HepG2 (cell line): ENCODE measurements at regions not wholly inside any gene's neighbourhood (a gene's known extent, or its start where the extent isn't known, plus 50 kb on each side); places are given as distances from the start of the nearest gene placed in this dataset.

Source experiments
- HNRNPUL1 ChIP-seq: fragments of 200-400 bp; formaldehyde crosslinking; IDR thresholded peaks from 2 replicates; pipeline ENCODE4 v1.6.1; 2017; ENCODE audit warnings: low read depth, mild to moderate bottlenecking, low read length, moderate library complexity
- KAT7 ChIP-seq: IDR thresholded peaks from 2 replicates; pipeline ENCODE4 v1.6.1; 2018; ENCODE audit warnings: borderline replicate concordance, missing compliant biosample characterization
- POLR2A ChIP-seq, 2 experiments: IDR thresholded peaks; 2 replicates each; pipeline ENCODE4 v1.6.1; 2011; ENCODE audit warnings: low read depth in 2 of 2, low read length in 2 of 2, mild to moderate bottlenecking in 1 of 2, moderate library complexity in 1 of 2; ENCODE audit not compliant: insufficient read depth in 1 of 2

- no peak for TF ChIP-seq HNRNPUL1
- TF ChIP-seq POLR2A (IDR thresholded peaks at IDR 0.05; ENCODE audit: insufficient read depth in 1 of 2, low read depth in 2 of 2, low read length in 2 of 2) = no peak
- no peak for TF ChIP-seq KAT7 (CRISPR knock-in tag)
These were observed 247.1 kb upstream of the ARPP21 start for GRCh38 chr3:35392187-35392586.
